Amniotic stem cell (primary cell): ENCODE measurements at regions not wholly inside any gene's neighbourhood (a gene's known extent, or its start where the extent isn't known, plus 50 kb on each side); places are given as distances from the start of the nearest gene placed in this dataset.

Experiments
- DNase-seq: peaks from one replicate; lab custom pipeline; 2025; lab: John Stamatoyannopoulos, UW

DNA sequence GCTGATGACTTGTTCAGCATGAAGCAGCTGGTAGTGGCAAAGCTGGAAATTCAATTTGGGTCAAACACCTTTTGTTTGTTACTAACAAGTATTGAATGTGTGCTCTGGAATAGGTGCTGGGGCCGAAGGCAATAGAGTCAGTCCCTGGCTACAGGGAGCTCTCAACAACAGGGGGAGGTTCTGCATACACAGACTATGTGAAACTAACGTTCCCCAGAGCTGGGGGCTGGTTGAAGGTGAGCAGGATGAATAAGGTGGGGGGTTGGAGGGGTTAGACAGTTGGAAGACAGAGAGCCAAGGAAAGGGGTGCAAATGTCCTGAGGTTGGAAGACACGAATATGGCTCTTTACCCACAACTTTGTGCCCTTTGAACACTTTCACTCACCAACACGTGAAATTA, 84.1 kb upstream of the PLPP4 start:
- no peak for DNase-seq

DNA sequence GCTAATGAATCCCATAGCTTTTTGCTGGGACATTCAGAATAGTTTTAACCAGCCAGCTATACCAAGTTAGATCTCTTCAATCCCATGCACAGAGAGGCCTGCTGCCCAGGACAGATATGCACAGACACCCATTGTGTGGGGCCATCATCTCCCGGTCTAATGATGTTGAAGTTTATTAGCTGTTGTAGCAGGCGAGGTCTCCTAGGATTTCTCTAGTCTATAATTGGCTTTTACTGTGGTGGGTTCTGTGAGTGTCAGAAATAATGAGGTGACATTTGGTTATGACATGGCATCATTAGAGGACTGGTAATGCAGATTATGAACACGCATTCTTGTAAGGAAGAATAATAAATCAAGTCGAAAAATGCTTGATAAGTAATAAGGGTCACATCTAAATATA, 81.4 kb upstream of the PLPP4 start:
- DNase-seq = no peak

DNA sequence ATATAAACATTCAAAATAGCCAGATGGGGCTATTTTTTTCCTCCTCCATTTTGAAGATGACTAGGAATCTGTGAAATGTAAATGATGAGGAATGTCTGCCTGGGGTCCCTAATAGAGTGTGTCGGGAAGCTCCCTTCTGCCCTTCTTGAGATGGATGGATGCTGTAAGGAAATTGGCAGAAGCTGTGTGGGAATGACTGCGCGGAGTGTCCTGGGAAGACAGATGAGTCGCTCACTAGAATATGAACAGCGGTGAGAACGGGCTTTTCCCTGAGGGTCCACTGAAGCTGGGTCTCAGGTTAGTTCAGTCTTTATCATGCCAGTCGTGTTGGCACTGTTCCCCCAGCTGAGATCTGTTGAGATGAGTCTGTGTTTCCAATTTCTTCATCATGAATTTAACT, 75.1 kb upstream of the PLPP4 start:
- DNase-seq = no peak

DNA sequence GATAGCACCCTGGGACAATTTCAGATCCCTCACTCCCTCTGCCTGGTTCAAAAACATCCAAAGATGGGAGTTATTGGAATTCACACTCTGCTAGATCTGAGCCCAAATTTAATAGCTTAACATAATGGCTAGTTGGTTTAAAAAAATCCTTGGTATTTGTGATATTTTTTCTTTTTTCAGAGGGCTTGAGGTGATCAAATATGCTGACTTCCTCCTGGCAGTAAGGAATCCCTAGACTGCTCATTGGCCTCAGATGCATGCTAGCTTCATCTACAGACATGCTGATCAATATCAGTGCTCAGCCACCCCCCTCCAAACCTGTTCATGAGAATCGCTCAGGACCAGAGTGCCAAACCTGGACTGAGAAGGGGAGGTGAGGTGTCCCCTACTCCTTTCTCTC, 74.7 kb upstream of the PLPP4 start:
- DNase-seq = no peak

DNA sequence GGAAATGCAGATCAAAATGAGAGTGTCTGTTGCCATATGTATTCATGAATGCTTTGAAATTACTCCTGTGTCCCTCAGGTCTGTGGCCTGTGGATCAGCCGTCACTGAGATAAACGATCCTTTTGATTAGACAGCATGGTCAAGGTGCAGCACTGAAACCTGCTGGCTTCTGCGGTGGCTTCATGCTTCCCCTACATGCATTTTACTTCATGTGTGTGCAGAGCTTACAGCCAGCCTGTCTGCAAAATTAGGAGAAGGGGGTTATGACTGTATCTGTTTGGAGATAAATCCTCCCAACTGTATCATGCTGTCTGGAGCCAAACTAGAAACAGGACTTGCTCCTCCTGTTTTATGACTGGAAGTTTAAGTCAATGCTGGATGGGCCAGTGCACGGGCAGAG, 71.0 kb upstream of the PLPP4 start:
- DNase-seq = no peak

DNA sequence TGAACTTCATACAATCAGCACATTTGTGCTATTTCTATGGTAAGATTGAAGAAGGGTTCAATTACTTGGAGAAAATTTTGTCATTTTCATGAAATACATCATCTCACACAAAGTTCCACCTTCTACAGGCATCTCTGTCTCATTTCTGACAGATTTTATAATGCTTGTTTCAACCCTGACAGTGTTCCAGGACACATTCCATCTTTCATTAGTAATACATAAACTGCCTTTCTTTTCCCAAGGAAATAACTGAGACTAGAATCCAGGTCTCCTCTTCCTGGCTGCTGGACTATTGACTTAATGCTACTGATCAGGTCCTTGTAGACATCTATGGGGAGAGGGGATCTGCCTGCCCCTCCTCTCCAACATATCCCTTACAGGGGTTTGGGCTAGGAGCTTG, 70.1 kb upstream of the PLPP4 start:
- no peak for DNase-seq

DNA sequence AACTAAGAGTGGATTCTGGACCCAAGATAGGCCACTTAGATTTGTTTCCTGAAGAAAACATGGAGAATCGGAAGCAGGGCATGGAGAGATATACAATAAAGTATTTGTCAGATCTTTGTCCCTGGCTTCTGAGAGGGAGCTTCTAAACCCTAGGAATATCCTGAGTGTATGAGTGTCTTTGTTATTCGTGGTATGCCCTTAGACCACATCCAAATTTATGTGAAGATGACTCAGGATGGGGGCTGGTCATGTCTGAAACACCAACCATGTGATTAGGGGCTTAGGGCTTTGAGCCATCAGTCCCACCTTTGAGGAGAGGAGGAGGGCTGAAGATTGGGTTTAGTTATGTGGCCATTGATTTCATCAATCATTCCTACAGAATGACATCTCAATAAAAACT, 69.7 kb upstream of the PLPP4 start:
- no peak for DNase-seq

DNA sequence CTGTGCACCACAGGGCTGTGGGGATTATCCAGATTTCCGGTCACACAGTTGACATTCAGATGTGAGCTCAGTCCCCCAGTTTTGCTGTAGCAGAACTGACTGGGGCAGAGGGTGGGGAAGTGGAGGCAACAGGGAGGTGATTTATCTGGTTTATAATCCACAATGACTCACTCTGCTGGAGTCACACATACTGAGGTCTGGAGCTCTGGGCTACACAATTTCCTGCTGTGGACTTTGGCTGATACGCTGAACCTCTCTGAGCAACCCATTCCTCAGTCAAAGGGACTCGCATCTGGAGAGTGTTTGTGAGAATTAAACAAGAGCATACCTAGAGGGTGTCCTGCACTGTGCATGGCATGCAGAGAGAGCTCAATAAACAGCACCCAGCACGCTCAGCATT, 64.8 kb upstream of the PLPP4 start:
- no peak for DNase-seq

DNA sequence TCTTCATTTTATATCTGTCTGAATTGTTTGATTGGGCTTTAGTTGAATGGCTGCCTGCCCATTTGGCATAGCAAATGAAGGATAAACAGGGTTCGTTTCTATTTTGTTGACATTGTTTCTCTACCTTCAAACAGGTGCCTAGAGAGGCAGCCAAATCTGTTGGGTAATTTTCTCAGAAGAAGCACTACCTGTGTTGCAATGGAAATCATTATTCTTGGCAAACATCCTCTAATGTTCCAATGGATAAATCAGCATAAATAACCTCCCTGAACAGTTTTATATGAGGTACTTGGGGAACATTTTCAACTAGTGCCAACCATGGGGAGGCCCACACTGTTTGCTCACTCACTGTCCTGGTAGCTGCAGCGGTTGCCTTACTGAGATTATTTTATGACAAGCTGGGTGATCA, 64.4 kb upstream of the PLPP4 start:
- no peak for DNase-seq

DNA sequence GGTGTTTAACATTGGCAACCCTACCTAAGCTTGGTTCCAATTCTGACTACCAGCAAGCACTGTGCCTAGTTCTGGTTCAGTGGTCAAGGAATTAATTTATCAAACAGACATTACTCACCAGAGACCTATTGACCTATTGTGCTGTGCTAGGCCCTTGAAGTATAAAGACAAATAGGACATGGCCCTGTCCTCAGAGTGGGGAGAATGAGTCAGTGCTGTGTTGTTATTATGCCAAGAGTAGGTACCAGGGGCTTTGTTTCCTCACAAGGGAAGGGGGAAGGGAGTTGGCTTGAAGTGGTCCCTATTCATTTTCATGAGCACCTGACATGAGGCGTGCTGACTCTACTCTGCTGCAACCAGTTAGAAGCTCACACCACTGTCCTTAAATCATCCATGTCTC, 62.6 kb upstream of the PLPP4 start:
- DNase-seq = no peak

DNA sequence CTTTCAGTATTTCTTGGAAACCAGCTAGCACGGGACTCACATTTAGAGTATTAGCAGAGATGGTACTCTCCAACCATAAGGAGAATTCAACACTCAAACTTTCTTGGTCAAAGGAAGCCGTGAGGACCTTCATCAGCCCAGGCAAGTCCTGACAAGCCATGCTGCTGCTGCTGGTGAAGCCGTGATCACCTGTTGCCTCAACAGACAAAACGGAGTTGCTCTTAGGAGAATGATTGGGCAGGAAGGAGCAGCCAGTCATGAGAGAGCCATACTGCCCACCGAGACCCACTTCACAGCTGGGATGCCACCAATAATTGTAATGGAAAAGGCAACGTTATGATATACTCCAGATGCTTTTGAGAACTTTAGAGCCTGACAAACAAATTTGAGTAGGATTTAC, 60.8 kb upstream of the PLPP4 start:
- no peak for DNase-seq

DNA sequence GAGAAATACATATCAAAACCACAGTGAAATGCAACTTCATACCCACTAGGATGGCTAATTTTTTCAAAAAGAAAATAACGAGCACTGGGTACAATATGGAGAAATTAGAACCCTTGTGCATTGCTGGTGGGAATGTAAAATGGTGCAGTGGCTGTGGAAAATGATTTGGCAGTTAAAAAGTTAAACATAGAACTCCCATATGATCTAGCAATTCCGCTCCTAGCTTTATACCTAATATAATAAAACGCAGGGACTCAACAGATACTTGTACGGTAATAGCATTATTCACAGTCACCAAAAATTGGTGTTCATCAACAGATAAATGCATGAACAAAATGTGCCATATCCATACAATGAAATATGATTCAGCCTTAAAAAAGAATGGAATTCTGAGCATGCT, 58.8 kb upstream of the PLPP4 start:
- DNase-seq = no peak

DNA sequence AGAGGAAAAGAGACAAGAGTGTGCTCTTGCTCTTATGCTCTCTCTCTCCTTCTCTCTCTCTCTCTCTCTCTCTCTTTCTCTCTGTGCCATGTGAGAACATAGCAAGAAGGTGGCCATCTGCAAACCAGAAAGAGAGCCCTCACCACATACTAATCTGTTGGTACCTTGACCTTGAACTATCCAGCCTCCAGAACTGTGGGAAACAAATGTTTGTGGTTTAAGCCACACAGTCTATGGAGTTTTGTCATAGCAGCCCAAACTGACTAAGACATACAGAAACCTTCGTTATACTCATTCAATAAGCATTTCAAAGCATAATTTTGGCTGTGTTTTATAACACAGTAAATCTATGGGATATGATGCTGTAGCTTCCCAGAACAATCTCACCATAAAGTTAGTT, 56.4 kb upstream of the PLPP4 start:
- DNase-seq = no peak

DNA sequence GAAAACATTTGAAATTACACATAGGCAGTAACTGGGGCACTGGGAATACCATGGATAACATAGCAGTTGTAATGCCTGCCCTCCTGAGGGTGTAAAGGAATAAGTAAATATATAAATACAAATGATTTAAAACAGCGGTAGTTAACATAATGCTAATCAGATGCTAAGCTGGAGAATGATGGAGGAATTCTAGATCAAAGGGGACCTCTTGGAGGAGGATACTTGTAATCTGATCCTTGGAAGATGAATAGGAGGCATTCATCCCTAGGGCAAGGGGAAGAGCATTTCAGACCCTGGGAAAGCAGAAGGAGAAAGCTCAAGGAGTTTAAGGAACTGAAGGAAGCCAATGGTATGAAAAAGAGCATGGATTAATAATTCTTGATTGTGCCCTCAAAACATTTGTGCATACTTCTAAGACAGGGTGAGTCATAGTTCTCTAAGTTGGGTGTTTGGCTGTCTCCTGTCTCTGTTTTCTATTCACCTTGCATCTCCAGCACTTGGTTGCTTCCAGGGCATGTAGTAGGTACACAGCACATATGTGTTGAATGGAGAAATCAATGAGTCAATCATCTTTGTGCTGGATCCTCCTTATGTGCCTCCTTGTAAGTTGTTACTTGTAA, 54.8 kb upstream of the PLPP4 start:
- DNase-seq = no peak

DNA sequence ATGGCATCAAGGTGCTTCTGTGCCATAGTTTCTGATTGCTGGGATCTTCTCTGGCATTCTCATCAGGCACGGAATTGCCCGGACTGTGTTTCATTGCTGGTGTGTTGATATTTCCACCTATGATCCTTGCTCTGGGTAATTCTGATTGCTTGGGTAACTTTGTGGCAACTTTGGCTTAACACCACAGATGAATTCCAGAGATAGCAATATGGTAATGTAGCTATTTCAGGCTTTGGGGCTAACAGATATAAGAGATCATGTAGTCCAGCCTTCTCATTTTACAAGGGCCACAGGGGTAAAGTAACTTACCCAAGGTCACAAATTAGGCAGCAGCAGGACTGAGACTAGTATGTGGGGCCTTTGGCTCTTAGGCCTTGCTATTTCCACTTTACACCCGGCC, 53.9 kb upstream of the PLPP4 start:
- DNase-seq = no peak

DNA sequence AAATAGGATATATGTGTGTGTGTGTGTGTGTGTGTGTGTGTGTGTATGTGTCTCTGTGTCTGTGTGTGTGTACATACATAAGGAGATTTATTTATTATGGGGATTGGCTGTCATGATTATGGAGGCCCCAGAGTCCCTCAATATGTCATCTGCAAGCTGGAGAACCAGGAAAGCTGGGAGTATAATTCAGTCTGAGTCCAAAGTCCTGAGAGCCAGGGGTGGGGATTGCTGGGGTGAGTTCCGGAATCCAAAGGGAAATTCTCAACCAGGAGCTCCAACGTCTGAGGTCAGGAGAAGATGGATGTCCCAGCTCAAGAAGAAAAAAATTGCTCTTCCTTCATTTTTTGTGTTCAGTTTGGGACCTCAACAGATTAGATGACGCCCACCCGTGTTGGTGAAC, 50.7 kb upstream of the PLPP4 start:
- no peak for DNase-seq
